HepG2 (cell line): ENCODE measurements at regions not wholly inside any gene's neighbourhood (a gene's known extent, or its start where the extent isn't known, plus 50 kb on each side); places are given as distances from the start of the nearest gene placed in this dataset.

Experiments
- ATAC-seq: fragments of 200-7000 bp; cut with Tn5 transposase; 3 replicates; pipeline ENCODE4 v1.9.1; 2020; ENCODE audit warnings: mild to moderate bottlenecking, moderate library complexity
- BruUV-seq: library from RNA; stranded (reverse); fragments of 400-500 nt; replicated peaks from 2 replicates; lab custom pipeline; 2021; lab: Mats Ljungman, UMichigan
- CTCF ChIA-PET: fragments of 300-600 bp; formaldehyde crosslinking; extraction: SDS; loops from one replicate; lab custom pipeline; 2021; ENCODE audit warnings: low total read pairs, inconsistent platforms, low intra/inter-chr PET ratio; lab: Yijun Ruan, JAX
- POLR2A ChIA-PET: fragments of 350-600 bp; sonication (Branson Sonifier 250); formaldehyde crosslinking; loops from one replicate; lab custom pipeline; 2020; ENCODE audit warnings: antibody characterized with exemption, inconsistent platforms; lab: Yijun Ruan, JAX
- DNase-seq: peaks from one replicate; pipeline ENCODE4 v3.0.0-alpha.2; 2015; ENCODE audit warnings: low spot score
- FAIRE-seq: peaks from 3 replicates; lab custom pipeline; 2011; peaks lifted over from hg19 to GRCh38; lab: Jason Lieb, UNC
- H2AFZ ChIP-seq: one replicate; pipeline ENCODE4 v1.6.1; 2011; ENCODE audit warnings: low read length, inconsistent platforms
- H3K27ac ChIP-seq: fragments of 300-600 bp; 3 replicates; pipeline ENCODE4 v1.8.0; 2011; ENCODE audit warnings: mixed run types, mild to moderate bottlenecking, mixed read lengths, low read length, inconsistent platforms; ENCODE audit not compliant: insufficient read depth; ENCODE audit errors: extremely low read length
- H3K27me3 ChIP-seq, 2 experiments: fragments of 200-600 bp in 1 of 2; 2 replicates in 1 of 2; 3 replicates in 1 of 2; pipeline versions ENCODE4 v1.6.0 to v1.8.0; 2011; ENCODE audit warnings: low read length in 2 of 2, mild to moderate bottlenecking in 2 of 2, moderate library complexity in 2 of 2, inconsistent platforms in 1 of 2; ENCODE audit not compliant: insufficient read depth in 2 of 2, control insufficient read depth in 1 of 2
- H3K36me3 ChIP-seq, 2 experiments: fragments of 200-600 bp in 1 of 2; replicated peaks in 1 of 2; 2 replicates in 1 of 2; 3 replicates in 1 of 2; pipeline versions ENCODE4 v1.5.1 to v1.8.0; 2011; ENCODE audit warnings: low read length in 2 of 2, inconsistent platforms in 1 of 2; ENCODE audit not compliant: insufficient read depth in 2 of 2, control insufficient read depth in 1 of 2
- H3K4me1 ChIP-seq: 2 replicates; pipeline ENCODE4 v1.5.1; 2012; ENCODE audit warnings: low read length, inconsistent platforms; ENCODE audit not compliant: insufficient read depth
- H3K4me2 ChIP-seq: 2 replicates; pipeline ENCODE4 v1.6.0; 2011; ENCODE audit warnings: low read depth, low read length, inconsistent platforms
- H3K4me3 ChIP-seq, 3 experiments: fragments of 200-600 bp in 1 of 3; sonication (generic), shearing (Covaris generic) in 1 of 3; replicated peaks in 1 of 3; 2 replicates each; pipeline ENCODE4 v1.5.1; 2011 to 2016; ENCODE audit warnings: low read length in 3 of 3, inconsistent platforms in 2 of 3, low read depth in 2 of 3, mild to moderate bottlenecking in 2 of 3, control low read depth in 1 of 3, mixed read lengths in 1 of 3; ENCODE audit not compliant: insufficient read depth in 1 of 3
- H3K79me2 ChIP-seq: one replicate; pipeline ENCODE4 v1.6.1; 2011; ENCODE audit warnings: low read length, inconsistent platforms; ENCODE audit not compliant: insufficient read depth
- H3K9ac ChIP-seq: 2 replicates; pipeline ENCODE4 v1.6.0; 2011; ENCODE audit warnings: mild to moderate bottlenecking, low read depth, low read length, inconsistent platforms; ENCODE audit not compliant: insufficient read depth
- H3K9me3 ChIP-seq: 2 replicates; pipeline ENCODE4 v1.5.1; 2012; ENCODE audit warnings: mild to moderate bottlenecking, low read length
- H4K20me1 ChIP-seq: 2 replicates; pipeline ENCODE4 v1.6.0; 2011; ENCODE audit warnings: inconsistent platforms, mild to moderate bottlenecking, low read length, moderate library complexity; ENCODE audit not compliant: insufficient read depth
- BRCA1 ChIP-seq: sonication (generic); formaldehyde crosslinking; IDR thresholded peaks from 2 replicates; pipeline ENCODE4 v1.4.0; 2020; ENCODE audit warnings: missing genetic modification reagents
- HNRNPH1 ChIP-seq: fragments of 200-400 bp; formaldehyde crosslinking; optimal IDR thresholded peaks from 2 replicates; pipeline ENCODE3; 2017; ENCODE audit warnings: mild to moderate bottlenecking, low read depth, low read length
- KLF16 ChIP-seq, 2 experiments: sonication (generic) in 1 of 2; formaldehyde crosslinking in 1 of 2; IDR thresholded peaks; 2 replicates each; pipeline versions ENCODE4 v1.6.1 to v1.8.0; 2016 to 2023; ENCODE audit warnings: missing genetic modification reagents in 2 of 2, missing compliant biosample characterization in 1 of 2
- NKX3-1 ChIP-seq: sonication (generic); formaldehyde crosslinking; IDR thresholded peaks from 2 replicates; pipeline ENCODE4 v1.5.0; 2020; ENCODE audit warnings: missing genetic modification reagents
- PATZ1 ChIP-seq: sonication (generic); formaldehyde crosslinking; IDR thresholded peaks from 2 replicates; pipeline ENCODE4 v1.4.0; 2020; ENCODE audit warnings: missing genetic modification reagents
- SMARCE1 ChIP-seq: fragments of 450-650 bp; IDR thresholded peaks from 2 replicates; pipeline ENCODE4 v1.6.1; 2017; ENCODE audit warnings: borderline replicate concordance
- SMC3 ChIP-seq: IDR thresholded peaks from 2 replicates; pipeline ENCODE4 v1.6.1; 2011; ENCODE audit warnings: low read length, improper control_type of control experiment
- TMF1 ChIP-seq: sonication (generic); formaldehyde crosslinking; IDR thresholded peaks from 2 replicates; pipeline ENCODE4 v1.8.1; 2022; ENCODE audit warnings: low read depth, missing genetic modification reagents
- ZBTB43 ChIP-seq: sonication (generic); formaldehyde crosslinking; conservative IDR thresholded peaks from 2 replicates; pipeline ENCODE4 v1.4.0; 2020; ENCODE audit warnings: missing genetic modification reagents
- ZNF296 ChIP-seq: sonication (generic); formaldehyde crosslinking; conservative IDR thresholded peaks from 2 replicates; pipeline ENCODE4 v1.5.0; 2020; ENCODE audit warnings: mild to moderate bottlenecking, missing genetic modification reagents
- ZNF558 ChIP-seq: sonication (generic); formaldehyde crosslinking; IDR thresholded peaks from 2 replicates; pipeline ENCODE4 v1.9.0; 2022; ENCODE audit warnings: mild to moderate bottlenecking, missing genetic modification reagents, borderline replicate concordance
- ZNF567 ChIP-seq: sonication (generic); formaldehyde crosslinking; IDR thresholded peaks from 2 replicates; pipeline ENCODE4 v1.8.1; 2023; ENCODE audit warnings: mild to moderate bottlenecking, missing genetic modification reagents, borderline replicate concordance
- ZNF577 ChIP-seq: sonication (generic); formaldehyde crosslinking; IDR thresholded peaks from 2 replicates; pipeline ENCODE4 v1.4.0; 2020; ENCODE audit warnings: mild to moderate bottlenecking, low read depth, missing genetic modification reagents, borderline replicate concordance
- ZNF589 ChIP-seq: sonication (generic); formaldehyde crosslinking; conservative IDR thresholded peaks from 2 replicates; pipeline ENCODE4 v1.8.0; 2022; ENCODE audit warnings: mild to moderate bottlenecking, moderate library complexity, missing genetic modification reagents
- ZNF710 ChIP-seq: sonication (generic); formaldehyde crosslinking; IDR thresholded peaks from 2 replicates; pipeline ENCODE4 v1.5.0; 2020; ENCODE audit warnings: mild to moderate bottlenecking, missing genetic modification reagents, borderline replicate concordance
- ZNF784 ChIP-seq: sonication (generic); formaldehyde crosslinking; IDR thresholded peaks from 2 replicates; pipeline ENCODE4 v1.5.1; 2020; ENCODE audit warnings: missing genetic modification reagents, mild to moderate bottlenecking, borderline replicate concordance
- WGBS: methylation state at CpG from one replicate; pipeline ENCODE4 v1.1.6; 2017; ENCODE audit warnings: low lambda C conversion rate; 5-methylcytosine and 5-hydroxymethylcytosine counted together
- in situ Hi-C: cut with HindIII; loops from 2 replicates; pipeline ENCODE4 v1.10.0; 2017; ENCODE audit warnings: low pct_unique_long_range_greater_than_20kb; ENCODE audit not compliant: extremely low pct_ligation_motif_present
- intact Hi-C: fragments of 100-400 bp; cut with micrococcal nuclease; formaldehyde crosslinking; loops from one replicate; pipeline ENCODE4 v1.10.0; 2022; ENCODE audit not compliant: unreplicated experiment

GRCh38 chrX:121132675-121133074 lies 85.3 kb downstream of the GLUD2 start (continued):
- TF ChIP-seq ZBTB43, result no peak
- no peak for TF ChIP-seq KLF16 (CRISPR knock-in tag; IDR thresholded peaks at IDR 0.05)

- Histone ChIP-seq H3K79me2 (no peaks in the 10 kb centered on the region), H3K27me3 (no peaks in the 10 kb centered on the region), H3K9ac (no peak overlapping the region), H3K27ac (no peak overlapping the region), H3K4me3 (no peak overlapping the region), H3K9me3 (no peaks in the 10 kb centered on the region), H2AFZ (no peak overlapping the region), H3K36me3 (no peaks in the 10 kb centered on the region), H3K4me2 (peak overlapping the region; percentile 47), H4K20me1 (no peaks in the 10 kb centered on the region), H3K4me1 (peaks cover 17% of the 10 kb centered on the region; the same call in 1 of the 2 replicates)
- no peak for FAIRE-seq
- DNase-seq, result no peak
- in situ Hi-C loops, result no loop called here
- ATAC-seq, result peak; percentile 74
- ChIA-PET POLR2A (no interaction called here), CTCF (no interaction called here)
- 34% methylated on average over 4 of the region's 8 CpGs for WGBS
- intact Hi-C loops, result no loop called here
- BruUV-seq, result no TSS peak
- no peak for TF ChIP-seq BRCA1 (CRISPR knock-in tag)
- TF ChIP-seq ZNF296 (CRISPR knock-in tag), result no peak
- TF ChIP-seq ZNF577 (CRISPR knock-in tag), result no peak
- no peak for TF ChIP-seq SMARCE1
- TF ChIP-seq ZNF589 (CRISPR knock-in tag), result no peak
- TF ChIP-seq HNRNPH1, result no peak
- no peak for TF ChIP-seq TMF1 (CRISPR knock-in tag)
- TF ChIP-seq SMC3, result no peak
- no peak for TF ChIP-seq NKX3-1
- no peak for TF ChIP-seq ZNF567 (CRISPR knock-in tag)
- no peak for TF ChIP-seq ZNF558 (CRISPR knock-in tag)
- TF ChIP-seq ZNF784 (CRISPR knock-in tag), result no peak
- no peak for TF ChIP-seq PATZ1 (CRISPR knock-in tag)
- TF ChIP-seq ZNF710 (CRISPR knock-in tag), result no peak
Measured at GRCh38 chrX:121135488-121136207, 88.2 kb downstream of the GLUD2 start.
